Uterus (tissue), 3 donors: ENCODE measurements at regions not wholly inside any gene's neighbourhood (a gene's known extent, or its start where the extent isn't known, plus 50 kb on each side); places are given as distances from the start of the nearest gene placed in this dataset.
"Not testable (repeated sequence)": the region's sequence is repeated elsewhere in the genome, so short reads cannot be mapped to it uniquely, and the experiment has no call there.

ENCODE experiments used
- DNase-seq, 2 donors: peaks; one replicate each; pipeline ENCODE4 v3.0.0-alpha.2; 2019 to 2020
- H3K27ac ChIP-seq, 2 donors: fragments of 200-600 bp; sonication (generic); 1 replicate in 1 of 2; 2 replicates in 1 of 2; pipeline ENCODE4 v1.5.1; 2016 to 2018
- H3K27me3 ChIP-seq, 2 donors: fragments of 200-600 bp; sonication (generic); one replicate each; pipeline ENCODE4 v1.5.1; 2018 to 2019; ENCODE audit warnings: control low read depth in 1 of 2
- H3K36me3 ChIP-seq, 2 donors: fragments of 200-600 bp; sonication (generic); one replicate each; pipeline ENCODE4 v1.5.1; 2019; ENCODE audit warnings: control low read depth in 1 of 2
- H3K4me1 ChIP-seq, 2 donors: fragments of 200-600 bp; sonication (generic); one replicate each; pipeline ENCODE4 v1.5.1; 2018 to 2019; ENCODE audit warnings: control low read depth in 1 of 2
- H3K4me3 ChIP-seq, 2 donors: fragments of 200-600 bp; sonication (generic); 1 replicate in 1 of 2; 2 replicates in 1 of 2; pipeline ENCODE4 v1.5.1; 2018 to 2019; ENCODE audit warnings: mild to moderate bottlenecking in 1 of 2
- H3K9me3 ChIP-seq, 2 donors: fragments of 200-600 bp; sonication (generic); one replicate each; pipeline ENCODE4 v1.5.1; 2019; ENCODE audit warnings: control low read depth in 1 of 2
- POLR2A ChIP-seq, 2 donors: fragments of 450-650 bp; IDR thresholded peaks; one replicate each; pipeline ENCODE4 v1.6.1; 2016; ENCODE audit warnings: antibody characterized with exemption in 2 of 2, mild to moderate bottlenecking in 1 of 2, moderate library complexity in 1 of 2
- intact Hi-C: fragments of 100-400 bp; cut with DNase I; formaldehyde crosslinking; loops from one replicate; pipeline ENCODE4 v1.15.1; 2023; ENCODE audit warnings: low total_unique reads
- TF ChIP-seq, protein P1 (sequence below), 4 experiments: fragments of 200-600 bp in 2 of 4; fragments of 450-650 bp in 2 of 4; sonication (generic) in 2 of 4; IDR thresholded peaks; one replicate each; pipeline ENCODE4 v1.5.1; 2016 to 2019; ENCODE audit warnings: antibody characterized with exemption in 4 of 4, mild to moderate bottlenecking in 2 of 4, moderate library complexity in 1 of 4
- donor health status: DM: yes; HTN: yes; CAD: no.

DNA sequence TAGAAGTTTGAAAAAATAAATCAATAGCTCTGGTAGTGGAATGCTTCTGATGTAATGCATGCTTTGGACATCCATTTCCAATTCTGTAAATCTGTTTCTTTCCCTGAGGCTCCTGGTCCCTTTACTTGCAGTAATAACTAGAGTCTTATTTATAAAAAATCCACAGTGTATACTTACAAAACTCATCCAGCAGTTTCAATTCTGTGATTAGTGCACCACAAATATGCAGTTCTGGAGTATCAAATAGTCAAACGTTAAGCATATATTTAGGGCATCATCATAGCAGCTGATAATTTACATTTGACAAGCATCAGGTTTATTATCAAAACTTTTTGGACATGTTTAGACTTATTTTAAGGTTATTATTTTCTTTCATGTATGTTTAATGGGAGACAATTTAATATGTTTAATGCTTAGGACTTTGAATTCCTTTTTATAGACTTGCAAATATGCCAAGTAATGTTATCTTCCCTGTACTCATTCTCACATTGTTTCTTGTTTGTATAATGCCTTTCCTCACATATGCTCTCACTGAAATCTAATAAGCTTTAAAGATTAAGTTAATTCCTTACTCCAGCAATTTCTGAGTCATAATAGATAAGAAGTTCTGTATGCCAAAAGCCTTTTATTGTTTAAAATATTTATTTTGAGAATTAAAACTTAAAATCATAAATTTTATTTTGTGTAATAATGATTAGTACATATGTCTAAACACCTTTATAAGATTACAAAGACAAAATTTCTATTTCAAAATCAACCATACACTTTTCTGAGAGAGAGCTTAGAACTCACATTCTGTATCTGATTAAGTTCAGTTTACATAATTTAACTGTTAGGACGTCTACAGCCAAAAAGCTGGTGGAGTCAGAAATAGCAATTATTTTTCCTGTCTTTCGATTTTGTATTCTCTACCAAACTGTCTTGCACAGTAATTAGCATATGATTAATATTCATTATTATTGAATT, 341.5 kb upstream of the TMEFF2 start:
- Histone ChIP-seq H3K9me3 (no peaks in the 10 kb centered on the region), H3K4me3 (no peak overlapping the region), H3K27ac (no peak overlapping the region), H3K36me3 (no peaks in the 10 kb centered on the region), H3K27me3 (no peaks in the 10 kb centered on the region), H3K4me1 (no peaks in the 10 kb centered on the region)
- DNase-seq, result no peak
- TF ChIP-seq, protein P1, sequence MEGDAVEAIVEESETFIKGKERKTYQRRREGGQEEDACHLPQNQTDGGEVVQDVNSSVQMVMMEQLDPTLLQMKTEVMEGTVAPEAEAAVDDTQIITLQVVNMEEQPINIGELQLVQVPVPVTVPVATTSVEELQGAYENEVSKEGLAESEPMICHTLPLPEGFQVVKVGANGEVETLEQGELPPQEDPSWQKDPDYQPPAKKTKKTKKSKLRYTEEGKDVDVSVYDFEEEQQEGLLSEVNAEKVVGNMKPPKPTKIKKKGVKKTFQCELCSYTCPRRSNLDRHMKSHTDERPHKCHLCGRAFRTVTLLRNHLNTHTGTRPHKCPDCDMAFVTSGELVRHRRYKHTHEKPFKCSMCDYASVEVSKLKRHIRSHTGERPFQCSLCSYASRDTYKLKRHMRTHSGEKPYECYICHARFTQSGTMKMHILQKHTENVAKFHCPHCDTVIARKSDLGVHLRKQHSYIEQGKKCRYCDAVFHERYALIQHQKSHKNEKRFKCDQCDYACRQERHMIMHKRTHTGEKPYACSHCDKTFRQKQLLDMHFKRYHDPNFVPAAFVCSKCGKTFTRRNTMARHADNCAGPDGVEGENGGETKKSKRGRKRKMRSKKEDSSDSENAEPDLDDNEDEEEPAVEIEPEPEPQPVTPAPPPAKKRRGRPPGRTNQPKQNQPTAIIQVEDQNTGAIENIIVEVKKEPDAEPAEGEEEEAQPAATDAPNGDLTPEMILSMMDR (IDR thresholded peaks at IDR 0.05), result no peak
- TF ChIP-seq POLR2A (IDR thresholded peaks at IDR 0.05), result no peak
- intact Hi-C loops, result no loop called here

DNA sequence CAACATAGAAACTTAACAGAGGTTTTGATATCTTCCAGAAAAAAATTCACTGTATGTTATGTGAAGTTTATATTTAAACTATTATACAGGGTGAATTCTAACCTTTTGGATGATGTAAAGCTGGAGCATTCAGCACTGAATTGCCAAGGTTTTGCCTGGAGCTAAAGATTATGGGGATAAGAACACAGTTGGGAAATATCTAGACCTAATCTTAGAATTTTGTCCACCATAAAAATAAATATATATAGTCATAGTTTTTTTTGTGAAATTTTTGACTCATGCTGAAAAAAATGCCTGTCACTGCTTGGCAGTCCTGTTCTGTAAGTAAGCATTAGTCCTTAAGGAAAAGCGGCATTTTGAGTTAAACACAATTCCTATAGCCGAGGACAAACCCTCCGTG, 339.3 kb upstream of the TMEFF2 start:
- no peak overlapping the region for H3K27ac ChIP-seq

DNA sequence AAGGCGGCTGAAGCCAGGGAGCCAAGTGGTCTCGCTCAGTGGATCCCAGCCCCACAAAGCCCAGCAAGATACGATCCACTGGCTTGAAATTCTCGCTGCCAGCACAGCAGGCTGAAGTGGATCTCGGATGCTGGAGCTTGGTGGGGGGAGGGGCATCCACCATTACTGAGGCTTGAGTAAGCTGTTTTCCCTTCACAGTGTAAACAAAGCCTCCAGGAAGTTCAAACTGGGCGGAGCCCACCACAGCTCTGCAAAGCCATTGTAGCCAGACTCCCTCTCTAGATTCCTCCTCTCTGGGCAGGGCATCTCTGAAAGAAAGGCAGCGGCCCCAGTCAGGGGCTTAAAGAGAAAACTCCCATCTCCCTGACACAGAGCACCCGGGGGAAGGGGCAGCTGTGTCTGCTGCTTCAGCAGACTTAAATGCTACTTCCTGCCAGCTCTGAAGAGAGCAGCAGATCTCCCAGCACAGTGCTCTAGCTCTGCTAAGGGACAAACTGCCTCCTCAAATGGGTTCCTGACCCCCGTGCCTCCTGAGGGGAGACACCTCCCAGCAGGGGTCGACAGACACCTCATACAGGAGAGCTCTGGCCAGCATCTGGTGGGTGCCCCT, 330.0 kb upstream of the TMEFF2 start:
- H3K9me3 ChIP-seq, H3K4me1 ChIP-seq, DNase-seq, H3K27ac ChIP-seq, H3K36me3 ChIP-seq, intact Hi-C loops, H3K4me3 ChIP-seq, H3K27me3 ChIP-seq: not testable (repeated sequence)

More for the DNA sequence above, 339.3 kb upstream of the TMEFF2 start:
- Histone ChIP-seq H3K27me3 (no peaks in the 10 kb centered on the region), H3K4me1 (no peaks in the 10 kb centered on the region), H3K4me3 (no peak overlapping the region), H3K36me3 (no peaks in the 10 kb centered on the region), H3K9me3 (no peaks in the 10 kb centered on the region)
- intact Hi-C loops, result no loop called here
- TF ChIP-seq POLR2A (IDR thresholded peaks at IDR 0.05), result no peak
- TF ChIP-seq, protein P1 (IDR thresholded peaks at IDR 0.05), result no peak
- DNase-seq, result no peak

DNA sequence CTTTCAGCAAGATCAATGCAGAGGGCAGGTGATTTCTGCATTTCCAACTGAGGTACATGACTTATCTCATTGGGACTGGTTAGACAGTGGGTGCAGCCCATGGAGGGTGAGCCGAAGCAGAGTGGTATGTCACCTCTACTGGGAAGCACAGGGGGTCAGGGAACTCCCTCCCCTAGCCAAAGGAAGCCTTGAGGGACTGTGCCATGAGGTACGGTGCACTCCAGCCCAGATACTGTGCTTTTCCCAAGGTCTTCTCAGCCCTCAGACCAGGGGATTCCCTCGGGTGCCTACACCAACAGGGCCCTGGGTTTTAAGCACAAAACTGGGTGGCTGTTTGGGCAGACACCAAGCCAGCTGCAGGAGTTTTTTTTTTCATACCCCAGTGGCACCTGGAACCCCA, 329.5 kb upstream of the TMEFF2 start:
- H3K36me3 ChIP-seq, H3K27ac ChIP-seq, H3K27me3 ChIP-seq, DNase-seq, H3K9me3 ChIP-seq, H3K4me1 ChIP-seq, H3K4me3 ChIP-seq, intact Hi-C loops: not testable (repeated sequence)

DNA sequence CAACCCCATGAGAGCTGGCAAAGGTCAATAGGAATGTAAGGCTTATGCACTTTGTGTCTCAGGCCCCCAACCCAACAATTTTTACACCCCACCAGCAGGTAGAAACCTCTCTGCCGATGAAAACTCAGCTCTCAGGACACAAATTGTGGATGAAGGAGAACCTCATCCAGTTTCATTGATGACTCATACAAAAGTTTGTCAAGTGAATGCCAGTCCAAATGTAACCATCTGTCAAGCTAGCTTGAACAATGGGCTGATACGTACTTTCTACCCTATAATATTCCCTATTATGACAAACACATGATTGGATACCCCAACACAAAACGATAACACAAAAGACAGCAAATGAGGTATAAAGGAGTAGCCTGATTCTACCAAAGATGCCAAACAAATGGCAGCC, 321.2 kb upstream of the TMEFF2 start:
- no peak for TF ChIP-seq POLR2A (IDR thresholded peaks at IDR 0.05)
- TF ChIP-seq, protein P1 (IDR thresholded peaks at IDR 0.05), result no peak
- Histone ChIP-seq H3K4me1 (no peaks in the 10 kb centered on the region), H3K27me3 (no peaks in the 10 kb centered on the region), H3K4me3 (no peak overlapping the region), H3K9me3 (no peaks in the 10 kb centered on the region), H3K36me3 (no peaks in the 10 kb centered on the region), H3K27ac (no peak overlapping the region)
- intact Hi-C loops, result no loop called here
- no peak for DNase-seq

DNA sequence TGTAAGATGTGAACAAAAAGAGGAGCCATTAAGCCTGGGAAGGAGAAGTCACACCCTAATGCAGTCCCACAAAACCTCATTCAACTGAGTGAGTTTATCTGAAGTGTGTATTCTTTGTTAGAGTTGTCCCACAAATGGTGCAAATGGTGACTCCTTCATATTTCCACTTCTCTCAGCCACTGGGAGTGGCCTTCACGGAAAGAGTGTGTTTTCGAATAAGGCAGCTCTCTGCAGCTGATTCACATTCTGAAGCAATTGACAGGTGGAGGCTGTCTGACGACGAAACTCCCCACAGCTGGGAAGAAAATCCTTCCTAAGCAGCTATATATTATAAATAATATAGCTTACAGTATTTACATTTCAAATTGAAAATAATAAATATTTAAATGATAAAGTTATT, 318.8 kb upstream of the TMEFF2 start:
- intact Hi-C loops, result no loop called here
- H3K36me3 ChIP-seq, result no peaks in the 10 kb centered on the region
- TF ChIP-seq, protein P1 (IDR thresholded peaks at IDR 0.05), result no peak
- TF ChIP-seq POLR2A (IDR thresholded peaks at IDR 0.05), result no peak

DNA sequence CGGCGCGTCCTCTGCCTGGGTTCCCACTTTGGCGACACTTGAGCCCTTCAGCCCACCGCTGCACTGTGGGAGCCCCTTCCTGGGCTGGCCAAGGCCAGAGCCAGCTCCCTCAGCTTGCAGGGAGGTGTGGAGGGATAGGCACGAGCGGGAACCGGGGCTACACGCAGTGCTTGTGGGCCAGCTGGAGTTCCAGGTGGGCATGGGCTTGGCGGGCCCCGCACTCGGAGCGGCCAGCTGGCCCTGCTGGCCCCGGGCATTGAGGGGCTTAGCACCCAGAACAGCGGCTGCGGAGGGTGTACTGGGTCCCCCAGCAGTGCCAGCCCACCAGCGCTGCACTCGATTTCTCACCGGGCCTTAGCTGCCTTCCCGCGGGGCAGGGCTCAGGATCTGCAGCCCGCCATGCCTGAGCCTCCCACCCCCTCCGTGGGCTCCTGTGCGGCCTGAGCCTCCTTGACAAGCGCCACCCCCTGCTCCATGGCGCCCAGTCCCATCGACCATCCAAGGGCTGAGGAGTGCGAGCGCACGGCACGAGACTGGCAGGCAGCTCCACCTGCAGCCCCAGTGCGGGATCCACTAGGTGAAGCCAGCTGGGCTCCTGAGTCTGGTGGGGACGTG, 313.2 kb upstream of the TMEFF2 start:
- intact Hi-C loops, H3K27ac ChIP-seq: not testable (repeated sequence)

More for the DNA sequence above, 318.8 kb upstream of the TMEFF2 start:
- Histone ChIP-seq H3K4me3 (no peak overlapping the region), H3K9me3 (no peaks in the 10 kb centered on the region), H3K4me1 (no peaks in the 10 kb centered on the region), H3K27ac (no peak overlapping the region), H3K27me3 (no peaks in the 10 kb centered on the region)
- no peak for DNase-seq

More for the DNA sequence above, 313.2 kb upstream of the TMEFF2 start:
- not testable (repeated sequence) for H3K4me3 ChIP-seq, DNase-seq, H3K36me3 ChIP-seq, H3K4me1 ChIP-seq, H3K27me3 ChIP-seq, H3K9me3 ChIP-seq
